CD14-positive monocyte (primary cell): ENCODE measurements at regions not wholly inside any gene's neighbourhood (a gene's known extent, or its start where the extent isn't known, plus 50 kb on each side); places are given as distances from the start of the nearest gene placed in this dataset.

ENCODE experiments used
- DNase-seq, 3 donors: peaks; one replicate each; pipeline ENCODE4 v3.0.0-alpha.2; 2011 to 2022
- H2AFZ ChIP-seq: 2 replicates; pipeline ENCODE4 v1.6.0; 2012; ENCODE audit warnings: mild to moderate bottlenecking, low read depth, low read length, inconsistent platforms; ENCODE audit not compliant: insufficient read depth, poor library complexity, severe bottlenecking
- H3K27ac ChIP-seq, 2 donors: 1 replicate in 1 of 2; 2 replicates in 1 of 2; pipeline ENCODE4 v1.5.1; 2012 to 2013; ENCODE audit warnings: low read length in 2 of 2, control low read depth in 1 of 2, inconsistent platforms in 1 of 2, low read depth in 1 of 2, mild to moderate bottlenecking in 1 of 2
- H3K27me3 ChIP-seq, 2 donors: one replicate each; pipeline versions ENCODE4 v1.6.0 to v1.6.1; 2011 to 2013; ENCODE audit warnings: low read length in 2 of 2; ENCODE audit not compliant: control insufficient read depth in 2 of 2, insufficient read depth in 2 of 2
- H3K36me3 ChIP-seq, 2 donors: replicated peaks in 1 of 2; 1 replicate in 1 of 2; 2 replicates in 1 of 2; pipeline versions ENCODE4 v1.5.1 to v1.6.1; 2012 to 2013; ENCODE audit warnings: low read length in 2 of 2, control low read depth in 1 of 2, inconsistent platforms in 1 of 2, mild to moderate bottlenecking in 1 of 2; ENCODE audit not compliant: insufficient read depth in 2 of 2, control insufficient read depth in 1 of 2
- H3K4me1 ChIP-seq, 2 donors: 1 replicate in 1 of 2; 2 replicates in 1 of 2; pipeline versions ENCODE4 v1.5.1 to v1.6.1; 2012 to 2013; ENCODE audit warnings: low read length in 2 of 2, control low read depth in 1 of 2, inconsistent platforms in 1 of 2, mild to moderate bottlenecking in 1 of 2, moderate library complexity in 1 of 2; ENCODE audit not compliant: insufficient read depth in 2 of 2, control insufficient read depth in 1 of 2
- H3K4me2 ChIP-seq: replicated peaks from 2 replicates; pipeline ENCODE3; 2012; ENCODE audit warnings: low read length, moderate library complexity, mild to moderate bottlenecking; ENCODE audit not compliant: poor library complexity, severe bottlenecking; ENCODE audit errors: extremely low read depth
- H3K4me3 ChIP-seq, 3 experiments: fragments of 200-600 bp in 1 of 3; sonication (generic) in 1 of 3; replicated peaks in 1 of 3; 1 replicate in 2 of 3; 2 replicates in 1 of 3; pipeline ENCODE4 v1.5.1; 2011 to 2013; ENCODE audit warnings: low read length in 3 of 3, mild to moderate bottlenecking in 3 of 3, control low read depth in 2 of 3, low read depth in 2 of 3, inconsistent platforms in 1 of 3, moderate library complexity in 1 of 3
- H3K79me2 ChIP-seq: 2 replicates; pipeline ENCODE4 v1.6.0; 2012; ENCODE audit warnings: mild to moderate bottlenecking, control low read depth, inconsistent platforms, low read length, moderate library complexity; ENCODE audit not compliant: insufficient read depth
- H3K9ac ChIP-seq: 2 replicates; pipeline ENCODE4 v1.6.0; 2017; ENCODE audit warnings: low read length, mild to moderate bottlenecking; ENCODE audit not compliant: insufficient read depth, poor library complexity, severe bottlenecking
- H3K9me3 ChIP-seq, 2 donors: replicated peaks in 1 of 2; 1 replicate in 1 of 2; 2 replicates in 1 of 2; pipeline versions ENCODE4 v1.5.1 to v1.6.1; 2012 to 2013; ENCODE audit warnings: low read length in 2 of 2, control low read depth in 1 of 2; ENCODE audit not compliant: control insufficient read depth in 1 of 2, insufficient read depth in 1 of 2
- H4K20me1 ChIP-seq: 2 replicates; pipeline ENCODE4 v1.6.0; 2012; ENCODE audit warnings: mild to moderate bottlenecking, low read length, control low read depth, moderate library complexity; ENCODE audit not compliant: insufficient read depth
- H3K27ac Mint-ChIP-seq, 7 donors: one replicate each; pipeline ENCODE4 v1.8.0; 2020; ENCODE audit warnings: mild to moderate bottlenecking in 7 of 7, mixed read lengths in 7 of 7, moderate library complexity in 6 of 7, inconsistent platforms in 2 of 7
- H3K27me3 Mint-ChIP-seq, 3 donors: one replicate each; pipeline ENCODE4 v1.8.0; 2021 to 2022; ENCODE audit warnings: low read depth in 3 of 3, mild to moderate bottlenecking in 3 of 3, mixed read lengths in 3 of 3, moderate library complexity in 3 of 3, inconsistent platforms in 1 of 3
- H3K36me3 Mint-ChIP-seq, 2 donors: one replicate each; pipeline ENCODE4 v1.8.0; 2020; ENCODE audit warnings: mixed read lengths in 2 of 2, inconsistent platforms in 1 of 2, mild to moderate bottlenecking in 1 of 2
- H3K4me1 Mint-ChIP-seq: one replicate; pipeline ENCODE4 v1.8.0; 2020; ENCODE audit warnings: mild to moderate bottlenecking, mixed read lengths
- H3K4me3 Mint-ChIP-seq, 2 donors: one replicate each; pipeline ENCODE4 v1.8.0; 2020; ENCODE audit warnings: mild to moderate bottlenecking in 2 of 2, mixed read lengths in 2 of 2, moderate library complexity in 1 of 2
- H3K9me3 Mint-ChIP-seq, 7 donors: one replicate each; pipeline ENCODE4 v1.8.0; 2020 to 2022; ENCODE audit warnings: mixed read lengths in 7 of 7, mild to moderate bottlenecking in 6 of 7, moderate library complexity in 6 of 7, inconsistent platforms in 2 of 7
- CTCF ChIP-seq: fragments of 200-600 bp; IDR thresholded peaks from one replicate; pipeline ENCODE4 v1.8.0; 2022; ENCODE audit warnings: antibody characterized with exemption, mild to moderate bottlenecking
- WGBS: methylation state at CpG from one replicate; pipeline ENCODE4 v1.1.5; 2013; ENCODE audit warnings: missing lambda C conversion rate; ENCODE audit not compliant: insufficient coverage; 5-methylcytosine and 5-hydroxymethylcytosine counted together
- intact Hi-C, 2 donors: fragments of 100-400 bp; cut with micrococcal nuclease; formaldehyde crosslinking; loops; one replicate each; pipeline versions ENCODE4 v1.15.0 to v1.15.1; 2023

DNA sequence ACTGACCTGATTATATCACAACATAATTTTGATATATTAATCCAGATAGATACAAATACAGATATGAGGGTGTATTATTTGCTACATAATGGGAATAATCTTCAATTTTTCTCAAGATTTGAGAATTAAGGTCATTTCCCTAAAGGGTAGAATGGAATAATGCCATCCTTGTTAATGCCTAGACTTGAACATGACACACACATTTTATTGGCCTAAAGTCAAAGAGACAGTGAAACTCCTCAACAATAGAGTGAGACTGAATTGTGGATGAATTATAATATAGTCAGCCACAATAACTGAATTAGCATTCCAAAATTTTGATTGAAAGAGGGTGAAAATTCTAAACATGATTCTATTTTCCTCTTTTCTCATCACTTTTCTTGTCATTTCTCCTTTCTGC, 506.0 kb upstream of the CDH2 start:
- Histone ChIP-seq H3K36me3 (no peaks in the 10 kb centered on the region), H3K79me2 (no peaks in the 10 kb centered on the region), H3K4me2 (no peak overlapping the region), H3K27me3 (no peaks in the 10 kb centered on the region), H3K27ac (no peak overlapping the region), H3K9ac (no peak overlapping the region), H2AFZ (no peak overlapping the region), H4K20me1 (no peaks in the 10 kb centered on the region), H3K4me1 (no peaks in the 10 kb centered on the region), H3K4me3 (no peak overlapping the region), H3K9me3 (peaks cover 0 to 3% of the 10 kb centered on the region in 2 donors)
- peaks cover 0 to 7% (median 2%) of the 10 kb centered on the region in 7 donors for H3K9me3 Mint-ChIP-seq
- intact Hi-C loops, result no loop called here
- no peak overlapping the region for H3K4me3 Mint-ChIP-seq
- no peaks in the 10 kb centered on the region for H3K4me1 Mint-ChIP-seq
- TF ChIP-seq CTCF, result no peak
- no peaks in the 10 kb centered on the region for H3K36me3 Mint-ChIP-seq
- H3K27ac Mint-ChIP-seq, result no peak overlapping the region
- H3K27me3 Mint-ChIP-seq, result no peaks in the 10 kb centered on the region
- no peak for DNase-seq

DNA sequence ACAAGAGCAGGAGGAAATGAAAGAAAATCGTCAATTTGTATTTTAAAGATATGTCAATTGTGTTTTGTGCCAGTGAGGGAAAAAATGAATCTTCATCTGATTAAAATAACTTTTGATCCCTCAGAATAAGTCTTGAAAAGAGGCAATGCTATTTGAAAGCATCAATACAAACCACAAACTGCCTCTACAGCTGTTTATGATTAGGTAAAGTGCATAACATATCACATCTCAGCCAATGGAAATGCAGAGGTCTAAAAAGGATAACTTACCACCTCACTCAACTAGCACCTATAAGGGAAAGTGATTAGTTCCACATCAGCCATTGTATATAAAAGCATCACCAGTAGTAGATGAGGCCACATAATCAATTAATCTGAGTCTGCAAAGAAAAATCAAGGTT, 492.2 kb upstream of the CDH2 start:
- no peaks in the 10 kb centered on the region for H3K4me1 Mint-ChIP-seq
- Histone ChIP-seq H3K4me1 (no peaks in the 10 kb centered on the region), H3K79me2 (no peaks in the 10 kb centered on the region), H2AFZ (no peak overlapping the region), H3K9ac (no peak overlapping the region), H3K4me2 (no peak overlapping the region), H4K20me1 (no peaks in the 10 kb centered on the region), H3K9me3 (no peaks in the 10 kb centered on the region), H3K4me3 (no peak overlapping the region), H3K27ac (no peak overlapping the region), H3K36me3 (no peaks in the 10 kb centered on the region), H3K27me3 (no peaks in the 10 kb centered on the region)
- no peaks in the 10 kb centered on the region for H3K36me3 Mint-ChIP-seq
- TF ChIP-seq CTCF, result no peak
- no CpG with 5 or more reads among the region's 1 CpG for WGBS
- H3K9me3 Mint-ChIP-seq, result peaks cover 0 to 5% (median 2%) of the 10 kb centered on the region in 7 donors
- DNase-seq, result no peak
- intact Hi-C loops, result no loop called here
- H3K27me3 Mint-ChIP-seq, result no peaks in the 10 kb centered on the region
- no peak overlapping the region for H3K4me3 Mint-ChIP-seq
- no peak overlapping the region for H3K27ac Mint-ChIP-seq
